ENCODE measurements at regions not wholly inside any gene's neighbourhood (a gene's known extent, or its start where the extent isn't known, plus 50 kb on each side); places are given as distances from the start of the nearest gene placed in this dataset.

- TF ChIP-seq CTCF (IDR thresholded peaks at IDR 0.05; ENCODE audit: borderline replicate concordance, extremely low read depth, low read length, poor library complexity, severe bottlenecking) (no peak), EZH2 (IDR thresholded peaks at IDR 0.05; ENCODE audit: borderline replicate concordance, low read depth, low read length, severe bottlenecking) (no peak)
Measured at GRCh38 chr11:130749216-130749615, 167.1 kb downstream of the SNX19 start.
